ENCODE measurements at regions not wholly inside any gene's neighbourhood (a gene's known extent, or its start where the extent isn't known, plus 50 kb on each side); places are given as distances from the start of the nearest gene placed in this dataset.

- TF ChIP-seq EZH2phosphoT487 (IDR thresholded peaks at IDR 0.05; ENCODE audit: low read length) = no peak
- TF ChIP-seq, protein P1, sequence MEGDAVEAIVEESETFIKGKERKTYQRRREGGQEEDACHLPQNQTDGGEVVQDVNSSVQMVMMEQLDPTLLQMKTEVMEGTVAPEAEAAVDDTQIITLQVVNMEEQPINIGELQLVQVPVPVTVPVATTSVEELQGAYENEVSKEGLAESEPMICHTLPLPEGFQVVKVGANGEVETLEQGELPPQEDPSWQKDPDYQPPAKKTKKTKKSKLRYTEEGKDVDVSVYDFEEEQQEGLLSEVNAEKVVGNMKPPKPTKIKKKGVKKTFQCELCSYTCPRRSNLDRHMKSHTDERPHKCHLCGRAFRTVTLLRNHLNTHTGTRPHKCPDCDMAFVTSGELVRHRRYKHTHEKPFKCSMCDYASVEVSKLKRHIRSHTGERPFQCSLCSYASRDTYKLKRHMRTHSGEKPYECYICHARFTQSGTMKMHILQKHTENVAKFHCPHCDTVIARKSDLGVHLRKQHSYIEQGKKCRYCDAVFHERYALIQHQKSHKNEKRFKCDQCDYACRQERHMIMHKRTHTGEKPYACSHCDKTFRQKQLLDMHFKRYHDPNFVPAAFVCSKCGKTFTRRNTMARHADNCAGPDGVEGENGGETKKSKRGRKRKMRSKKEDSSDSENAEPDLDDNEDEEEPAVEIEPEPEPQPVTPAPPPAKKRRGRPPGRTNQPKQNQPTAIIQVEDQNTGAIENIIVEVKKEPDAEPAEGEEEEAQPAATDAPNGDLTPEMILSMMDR (IDR thresholded peaks at IDR 0.05; ENCODE audit: low read length) = no peak
These were observed 201.6 kb upstream of the TWIST2 start for GRCh38 chr2:238646281-238646680.
